H9 (cell line): ENCODE measurements at regions not wholly inside any gene's neighbourhood (a gene's known extent, or its start where the extent isn't known, plus 50 kb on each side); places are given as distances from the start of the nearest gene placed in this dataset.

Experiments used
- DNase-seq: peaks from one replicate; pipeline ENCODE4 v3.0.0-alpha.2; 2017
- H2AFZ ChIP-seq: one replicate; pipeline ENCODE4 v1.6.1; 2013; ENCODE audit warnings: mild to moderate bottlenecking, low read length, control low read depth, moderate library complexity
- H2AK5ac ChIP-seq: 2 replicates; pipeline ENCODE4 v1.6.1; 2013; ENCODE audit warnings: low read length, control low read depth, mixed read lengths; ENCODE audit not compliant: insufficient read length
- H2BK120ac ChIP-seq: one replicate; pipeline ENCODE4 v1.6.1; 2013; ENCODE audit warnings: low read depth, mild to moderate bottlenecking, low read length, control low read depth, inconsistent platforms; ENCODE audit not compliant: poor library complexity, severe bottlenecking
- H2BK12ac ChIP-seq: 2 replicates; pipeline ENCODE4 v1.6.1; 2013; ENCODE audit warnings: low read length, control low read depth, mixed read lengths, low read depth; ENCODE audit not compliant: insufficient read length
- H2BK15ac ChIP-seq: 2 replicates; pipeline ENCODE4 v1.6.1; 2013; ENCODE audit warnings: low read depth, low read length, control low read depth
- H2BK20ac ChIP-seq: one replicate; pipeline ENCODE4 v1.6.1; 2013; ENCODE audit warnings: low read depth, mild to moderate bottlenecking, low read length, control low read depth, inconsistent platforms; ENCODE audit not compliant: poor library complexity, severe bottlenecking
- H2BK5ac ChIP-seq: 2 replicates; pipeline ENCODE4 v1.6.1; 2013; ENCODE audit warnings: low read length, control low read depth, mixed read lengths; ENCODE audit not compliant: insufficient read length
- H3K14ac ChIP-seq: 2 replicates; pipeline ENCODE4 v1.6.1; 2013; ENCODE audit warnings: low read length, control low read depth; ENCODE audit not compliant: insufficient read depth
- H3K18ac ChIP-seq: 2 replicates; pipeline ENCODE4 v1.6.1; 2013; ENCODE audit warnings: low read depth, mild to moderate bottlenecking, mixed read lengths, low read length, control low read depth; ENCODE audit not compliant: insufficient read length
- H3K23ac ChIP-seq: 2 replicates; pipeline ENCODE4 v1.6.1; 2013; ENCODE audit warnings: low read length, control low read depth, mixed read lengths, low read depth; ENCODE audit not compliant: insufficient read length
- H3K23me2 ChIP-seq: 2 replicates; pipeline ENCODE4 v1.6.1; 2013; ENCODE audit warnings: low read depth, mild to moderate bottlenecking, mixed read lengths, low read length, control low read depth; ENCODE audit not compliant: insufficient read length, poor library complexity, severe bottlenecking
- H3K27ac ChIP-seq: 2 replicates; pipeline ENCODE4 v1.5.1; 2013; ENCODE audit warnings: low read length, control low read depth, mixed read lengths, low read depth; ENCODE audit not compliant: insufficient read length
- H3K27me3 ChIP-seq: 2 replicates; pipeline ENCODE4 v1.6.1; 2013; ENCODE audit warnings: low read length, control low read depth, inconsistent platforms; ENCODE audit not compliant: insufficient read depth
- H3K4ac ChIP-seq: 2 replicates; pipeline ENCODE4 v1.6.1; 2013; ENCODE audit warnings: low read depth, mild to moderate bottlenecking, control low read depth, inconsistent platforms, low read length, moderate library complexity
- H3K4me1 ChIP-seq: 2 replicates; pipeline ENCODE4 v1.6.1; 2013; ENCODE audit warnings: low read length, control low read depth, inconsistent platforms; ENCODE audit not compliant: insufficient read depth
- H3K4me2 ChIP-seq: 2 replicates; pipeline ENCODE4 v1.6.1; 2013; ENCODE audit warnings: low read length, control low read depth, mixed read lengths; ENCODE audit not compliant: insufficient read length, insufficient read depth
- H3K56ac ChIP-seq: 2 replicates; pipeline ENCODE4 v1.6.1; 2013; ENCODE audit warnings: low read depth, mild to moderate bottlenecking, mixed read lengths, low read length, control low read depth; ENCODE audit not compliant: insufficient read length
- H3K79me1 ChIP-seq: 2 replicates; pipeline ENCODE4 v1.6.1; 2013; ENCODE audit warnings: low read depth, mild to moderate bottlenecking, moderate library complexity, low read length, control low read depth, inconsistent platforms; ENCODE audit not compliant: insufficient read depth, poor library complexity, severe bottlenecking
- H3K79me2 ChIP-seq: 2 replicates; pipeline ENCODE4 v1.6.1; 2013; ENCODE audit warnings: low read length, control low read depth, inconsistent platforms; ENCODE audit not compliant: insufficient read depth
- H3K9ac ChIP-seq: 2 replicates; pipeline ENCODE4 v1.6.1; 2013; ENCODE audit warnings: low read length, control low read depth, mixed read lengths; ENCODE audit not compliant: insufficient read length; ENCODE audit errors: extremely low read depth
- H3K9me3 ChIP-seq: one replicate; pipeline ENCODE4 v1.6.1; 2013; ENCODE audit warnings: low read depth, low read length, inconsistent platforms; ENCODE audit not compliant: control insufficient read depth
- H3T11ph ChIP-seq: one replicate; pipeline ENCODE4 v1.6.1; 2013; ENCODE audit warnings: mild to moderate bottlenecking, low read length, control low read depth, inconsistent platforms
- H4K20me1 ChIP-seq: one replicate; pipeline ENCODE4 v1.6.1; 2013; ENCODE audit not compliant: control insufficient read depth, insufficient read length, insufficient read depth
- H4K5ac ChIP-seq: 2 replicates; pipeline ENCODE4 v1.6.1; 2013; ENCODE audit warnings: low read depth, mild to moderate bottlenecking, mixed read lengths, low read length, control low read depth; ENCODE audit not compliant: insufficient read length
- H4K8ac ChIP-seq: replicated peaks from 2 replicates; pipeline ENCODE4 v1.6.1; 2013; ENCODE audit warnings: low read length, control low read depth, mixed read lengths, low read depth; ENCODE audit not compliant: insufficient read length
- H4K91ac ChIP-seq: 2 replicates; pipeline ENCODE4 v1.6.1; 2013; ENCODE audit warnings: low read depth, mild to moderate bottlenecking, moderate library complexity, mixed read lengths, low read length, control low read depth; ENCODE audit not compliant: insufficient read length
- H3K27ac Mint-ChIP-seq, 3 experiments: 2 replicates in 2 of 3; 3 replicates in 1 of 3; pipeline ENCODE4 v1.8.0; 2020 to 2021; ENCODE audit warnings: mixed read lengths in 3 of 3, mild to moderate bottlenecking in 1 of 3, moderate library complexity in 1 of 3
- H3K27me3 Mint-ChIP-seq: 2 replicates; pipeline ENCODE4 v1.8.0; 2021; ENCODE audit warnings: low read depth, mild to moderate bottlenecking, moderate library complexity, mixed read lengths
- H3K36me3 Mint-ChIP-seq, 3 experiments: 2 replicates in 2 of 3; 3 replicates in 1 of 3; pipeline ENCODE4 v1.8.0; 2020 to 2021; ENCODE audit warnings: low read depth in 3 of 3, mixed read lengths in 3 of 3; ENCODE audit not compliant: insufficient read depth in 1 of 3
- H3K4me1 Mint-ChIP-seq, 2 experiments: 2 replicates each; pipeline ENCODE4 v1.8.0; 2020; ENCODE audit warnings: mixed read lengths in 2 of 2
- H3K4me3 Mint-ChIP-seq, 2 experiments: 2 replicates in 1 of 2; 3 replicates in 1 of 2; pipeline ENCODE4 v1.8.0; 2020 to 2021; ENCODE audit warnings: mild to moderate bottlenecking in 2 of 2, mixed read lengths in 2 of 2, moderate library complexity in 1 of 2
- H3K9me3 Mint-ChIP-seq, 2 experiments: 2 replicates in 1 of 2; 3 replicates in 1 of 2; pipeline ENCODE4 v1.8.0; 2020; ENCODE audit warnings: mild to moderate bottlenecking in 2 of 2, mixed read lengths in 2 of 2, moderate library complexity in 1 of 2
- CTCF ChIP-seq: fragments of 200-600 bp; sonication (generic); conservative IDR thresholded peaks from 3 replicates; pipeline ENCODE4 v1.8.0; 2021; ENCODE audit warnings: antibody characterized with exemption, mild to moderate bottlenecking
- WGBS: extraction: QIAGEN DNeasy Blood & Tissue Kit; methylation state at CpG from one replicate; pipeline ENCODE4 v1.1.7; 2013; ENCODE audit warnings: missing lambda C conversion rate, low lambda C conversion rate, mixed read lengths; ENCODE audit not compliant: insufficient read length; ENCODE audit errors: extremely low coverage; 5-methylcytosine and 5-hydroxymethylcytosine counted together

GRCh38 chrX:131840799-131841495 lies 182.2 kb upstream of the STK26 start:
- H3K9me3 Mint-ChIP-seq = peaks cover 0 to 2% of the 10 kb centered on the region in 2 experiments; a peak in 1 of 5 replicates
- H3K4me3 Mint-ChIP-seq = peak overlapping the region in 1 of 2 experiments; percentile 40; a peak in 3 of 5 replicates
- H2AFZ ChIP-seq = peak overlapping the region; percentile 59

More at GRCh38 chrX:131840799-131841495, 182.2 kb upstream of the STK26 start:
- no peak overlapping the region for H4K8ac ChIP-seq
- no peak overlapping the region for H4K5ac ChIP-seq
- no peaks in the 10 kb centered on the region for H4K20me1 ChIP-seq
- no peak overlapping the region; the same call in 1 of the 2 replicates for H3K14ac ChIP-seq
- no peaks in the 10 kb centered on the region for H3K79me2 ChIP-seq
- H3K23me2 ChIP-seq = no peaks in the 10 kb centered on the region
- no peak overlapping the region for H2AK5ac ChIP-seq
- H2BK15ac ChIP-seq = no peak overlapping the region
- H4K91ac ChIP-seq = no peak overlapping the region
- H3K23ac ChIP-seq = no peak overlapping the region
- H2BK12ac ChIP-seq = no peak overlapping the region
- no peaks in the 10 kb centered on the region for H3K79me1 ChIP-seq
- DNase-seq = no peak
- H2BK5ac ChIP-seq = no peak overlapping the region
- Mint-ChIP-seq H3K27ac (peak overlapping the region in 1 of 3 experiments; percentile 84; a peak in 3 of 7 replicates), H3K4me1 (peaks cover 2 to 5% of the 10 kb centered on the region in 2 experiments; a peak in 2 of 4 replicates), H3K27me3 (peaks cover 2% of the 10 kb centered on the region; the same call in 1 of the 2 replicates), H3K36me3 (no peaks in the 10 kb centered on the region)
- H3K4me1 ChIP-seq = no peaks in the 10 kb centered on the region
- no peak overlapping the region for H3K4ac ChIP-seq
- H3K27ac ChIP-seq = no peak overlapping the region
- H3K56ac ChIP-seq = no peak overlapping the region
- no peak for TF ChIP-seq CTCF
- H2BK120ac ChIP-seq = no peak overlapping the region
- peak overlapping the region; percentile 11 for H3K4me2 ChIP-seq
- H3K9me3 ChIP-seq = no peaks in the 10 kb centered on the region
- no peak overlapping the region for H3K18ac ChIP-seq
- no peaks in the 10 kb centered on the region for H3K27me3 ChIP-seq
- H3K9ac ChIP-seq = no peak overlapping the region
- no peak overlapping the region for H3T11ph ChIP-seq
- no CpG with 5 or more reads among the region's 24 CpGs for WGBS
- H2BK20ac ChIP-seq = no peak overlapping the region
